Astrocyte (in vitro differentiated cells and primary cell): ENCODE measurements at regions not wholly inside any gene's neighbourhood (a gene's known extent, or its start where the extent isn't known, plus 50 kb on each side); places are given as distances from the start of the nearest gene placed in this dataset.

ENCODE experiments used
- CTCF ChIP-seq: IDR thresholded peaks from 2 replicates; pipeline ENCODE4 v1.5.1; 2011; ENCODE audit warnings: low read depth, mild to moderate bottlenecking, inconsistent platforms, low read length, moderate library complexity; ENCODE audit not compliant: insufficient read depth
- EZH2 ChIP-seq: IDR thresholded peaks from 2 replicates; pipeline ENCODE4 v1.6.1; 2012; ENCODE audit warnings: mild to moderate bottlenecking, low read length, inconsistent platforms; ENCODE audit not compliant: insufficient read depth

GRCh38 chr10:64275774-64276173, 754.6 kb downstream of the REEP3 start:
- TF ChIP-seq CTCF = no peak
- TF ChIP-seq EZH2 = no peak
